Activated T-helper 1 cell treated with anti-CD3 and anti-CD28 coated beads, Interleukin-12 subunit alpha, Interleukin-12 subunit beta, Interleukin-2, Interleukin-4 antibody, amounts not matched to agents 30 ng/mL and 10 ng/mL and 1 ng/mL, durations not matched to agents 14 hours and 24 hours and 36 hours (primary cell): ENCODE measurements at regions not wholly inside any gene's neighbourhood (a gene's known extent, or its start where the extent isn't known, plus 50 kb on each side); places are given as distances from the start of the nearest gene placed in this dataset.

Experiments
- DNase-seq: peaks from one replicate; pipeline ENCODE4 v3.0.0; 2021; ENCODE audit warnings: low spot score
- H3K27ac Mint-ChIP-seq: one replicate; pipeline ENCODE4 v1.8.0; 2021; ENCODE audit warnings: mild to moderate bottlenecking, mixed read lengths
- H3K27me3 Mint-ChIP-seq: one replicate; pipeline ENCODE4 v1.8.0; 2022; ENCODE audit warnings: mild to moderate bottlenecking, moderate library complexity, mixed read lengths; ENCODE audit not compliant: insufficient read depth
- H3K36me3 Mint-ChIP-seq: one replicate; pipeline ENCODE4 v1.8.0; 2021; ENCODE audit warnings: low read depth, mixed read lengths
- H3K4me1 Mint-ChIP-seq: one replicate; pipeline ENCODE4 v1.8.0; 2021; ENCODE audit warnings: low read depth, mixed read lengths
- H3K4me3 Mint-ChIP-seq: one replicate; pipeline ENCODE4 v1.8.0; 2021; ENCODE audit warnings: mild to moderate bottlenecking, moderate library complexity, mixed read lengths
- H3K9me3 Mint-ChIP-seq: one replicate; pipeline ENCODE4 v1.8.0; 2021; ENCODE audit warnings: mixed read lengths
- intact Hi-C: fragments of 100-400 bp; cut with micrococcal nuclease; formaldehyde crosslinking; loops from one replicate; pipeline ENCODE4 v1.15.1; 2024

DNA sequence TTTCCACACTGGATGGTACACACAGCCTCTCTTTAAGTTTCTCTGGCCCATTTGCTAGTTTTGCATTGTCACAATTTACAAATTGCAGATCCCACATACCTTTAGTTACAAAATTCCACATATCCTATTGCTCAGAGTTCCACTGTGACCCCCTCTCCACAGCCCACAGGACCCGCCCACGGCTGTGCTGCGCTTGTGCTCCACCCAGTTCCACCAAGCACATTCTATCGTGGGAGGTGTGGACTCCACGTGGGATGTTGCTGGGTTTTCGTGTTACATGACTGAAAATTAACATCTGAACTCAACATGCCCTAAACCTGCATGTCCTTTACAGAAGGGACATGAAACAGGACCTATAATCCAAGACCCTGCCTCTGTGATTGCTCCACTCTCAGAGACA is 423.0 kb downstream of the IRS2 start:
- Mint-ChIP-seq H3K36me3 (no peaks in the 10 kb centered on the region), H3K27me3 (peaks cover 4% of the 10 kb centered on the region), H3K27ac (no peak overlapping the region), H3K9me3 (no peaks in the 10 kb centered on the region), H3K4me3 (no peak overlapping the region), H3K4me1 (no peaks in the 10 kb centered on the region)
- no peak for DNase-seq
- intact Hi-C loops, result no loop called here

GRCh38 chr13:109362616-109363015 is 423.8 kb downstream of the IRS2 start:
- Mint-ChIP-seq H3K4me3 (no peak overlapping the region), H3K27ac (no peak overlapping the region), H3K4me1 (no peaks in the 10 kb centered on the region), H3K36me3 (no peaks in the 10 kb centered on the region), H3K9me3 (no peaks in the 10 kb centered on the region), H3K27me3 (peaks cover 4% of the 10 kb centered on the region)
- DNase-seq, result no peak
- intact Hi-C loops, result no loop called here

DNA sequence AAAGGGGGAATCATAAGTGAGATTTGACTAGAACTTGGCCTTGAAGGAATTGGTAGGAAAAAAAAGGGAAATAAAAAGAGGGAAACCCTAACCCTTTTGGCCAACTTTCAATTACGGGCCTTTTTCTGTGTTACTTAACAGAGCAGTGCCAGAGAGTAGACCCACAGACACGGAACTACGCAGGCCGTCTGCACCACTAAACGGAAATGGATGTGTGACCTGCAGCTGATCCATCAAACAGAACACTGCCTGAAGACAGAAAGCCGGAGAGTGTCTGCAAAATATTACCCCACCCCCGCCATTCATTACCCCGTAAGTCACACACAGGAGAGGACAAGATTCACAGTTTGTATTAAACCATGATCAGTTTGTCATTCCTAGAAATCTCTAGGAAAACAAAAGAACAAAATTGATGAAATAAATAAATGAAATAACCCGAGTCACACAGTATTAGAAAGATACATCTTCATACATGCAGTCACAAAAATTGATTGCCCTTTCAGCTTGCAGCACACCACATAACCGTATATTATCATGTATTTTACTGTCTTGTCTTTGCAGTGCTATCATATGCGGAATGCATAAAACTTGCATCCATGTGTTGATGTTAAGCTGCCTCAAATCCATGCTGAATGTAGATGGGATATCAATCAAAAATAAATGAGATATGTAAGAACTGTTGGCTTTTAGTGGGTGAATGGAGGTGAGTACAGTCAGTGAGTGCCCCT is 424.7 kb downstream of the IRS2 start:
- no peak overlapping the region for H3K27ac Mint-ChIP-seq
- H3K4me3 Mint-ChIP-seq, result no peak overlapping the region
- H3K36me3 Mint-ChIP-seq, result no peaks in the 10 kb centered on the region
- DNase-seq, result no peak
- no peaks in the 10 kb centered on the region for H3K4me1 Mint-ChIP-seq
- peaks cover 4% of the 10 kb centered on the region for H3K27me3 Mint-ChIP-seq
- intact Hi-C loops, result no loop called here
- no peaks in the 10 kb centered on the region for H3K9me3 Mint-ChIP-seq

GRCh38 chr13:109357751-109358471 is 428.5 kb downstream of the IRS2 start:
- Mint-ChIP-seq H3K36me3 (no peaks in the 10 kb centered on the region), H3K27me3 (peaks cover 7% of the 10 kb centered on the region), H3K9me3 (no peaks in the 10 kb centered on the region), H3K4me1 (no peaks in the 10 kb centered on the region), H3K27ac (no peak overlapping the region), H3K4me3 (no peak overlapping the region)
- intact Hi-C loops, result no loop called here
- no peak for DNase-seq

DNA sequence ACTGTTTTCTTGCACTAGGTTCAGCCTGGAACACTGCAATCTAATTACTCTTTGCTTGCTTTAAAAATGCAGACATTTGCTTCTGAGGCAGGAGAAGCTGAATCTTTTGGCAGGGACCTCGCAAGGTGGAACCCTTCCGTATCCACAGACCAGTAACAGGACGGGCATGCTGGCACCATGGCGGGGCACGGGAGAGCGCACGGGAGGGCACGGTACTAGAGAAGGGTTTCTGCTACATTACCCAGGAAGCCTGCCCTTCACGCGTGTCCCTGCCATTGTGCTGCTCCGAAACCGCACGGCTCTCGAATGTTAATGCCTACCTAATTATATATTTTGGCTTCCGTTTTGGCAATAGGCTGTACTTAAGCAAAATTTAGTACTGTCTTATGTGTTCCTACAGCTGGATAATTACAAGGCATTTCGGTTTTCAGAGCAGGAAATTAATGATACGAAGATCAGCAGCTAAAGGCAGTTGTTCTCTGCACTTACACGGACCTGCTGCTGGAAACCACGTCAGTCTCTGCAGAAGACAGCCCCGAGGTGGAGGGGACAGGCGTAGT is 430.4 kb downstream of the IRS2 start:
- DNase-seq, result no peak
- Mint-ChIP-seq H3K27me3 (peaks cover 4% of the 10 kb centered on the region), H3K27ac (no peak overlapping the region), H3K9me3 (no peaks in the 10 kb centered on the region), H3K36me3 (no peaks in the 10 kb centered on the region), H3K4me1 (no peaks in the 10 kb centered on the region), H3K4me3 (no peak overlapping the region)
- intact Hi-C loops, result no loop called here

GRCh38 chr13:109355166-109355565 is 431.2 kb downstream of the IRS2 start:
- intact Hi-C loops, result no loop called here
- H3K4me1 Mint-ChIP-seq, result no peaks in the 10 kb centered on the region
- no peak overlapping the region for H3K27ac Mint-ChIP-seq
- H3K4me3 Mint-ChIP-seq, result no peak overlapping the region
- peaks cover 4% of the 10 kb centered on the region for H3K27me3 Mint-ChIP-seq
- H3K9me3 Mint-ChIP-seq, result no peaks in the 10 kb centered on the region
- no peak for DNase-seq
- H3K36me3 Mint-ChIP-seq, result no peaks in the 10 kb centered on the region

GRCh38 chr13:109351236-109351635 is 435.1 kb downstream of the IRS2 start:
- intact Hi-C loops, result no loop called here
- Mint-ChIP-seq H3K4me3 (no peak overlapping the region), H3K36me3 (no peaks in the 10 kb centered on the region), H3K9me3 (no peaks in the 10 kb centered on the region), H3K27ac (no peak overlapping the region), H3K4me1 (no peaks in the 10 kb centered on the region), H3K27me3 (peaks cover 7% of the 10 kb centered on the region)
- DNase-seq, result no peak

GRCh38 chr13:109348519-109349258 is 437.7 kb downstream of the IRS2 start:
- Mint-ChIP-seq H3K4me3 (no peak overlapping the region), H3K9me3 (no peaks in the 10 kb centered on the region), H3K4me1 (no peaks in the 10 kb centered on the region), H3K36me3 (no peaks in the 10 kb centered on the region), H3K27ac (no peak overlapping the region), H3K27me3 (peaks cover 11% of the 10 kb centered on the region)
- intact Hi-C loops, result no loop called here
- DNase-seq, result no peak

DNA sequence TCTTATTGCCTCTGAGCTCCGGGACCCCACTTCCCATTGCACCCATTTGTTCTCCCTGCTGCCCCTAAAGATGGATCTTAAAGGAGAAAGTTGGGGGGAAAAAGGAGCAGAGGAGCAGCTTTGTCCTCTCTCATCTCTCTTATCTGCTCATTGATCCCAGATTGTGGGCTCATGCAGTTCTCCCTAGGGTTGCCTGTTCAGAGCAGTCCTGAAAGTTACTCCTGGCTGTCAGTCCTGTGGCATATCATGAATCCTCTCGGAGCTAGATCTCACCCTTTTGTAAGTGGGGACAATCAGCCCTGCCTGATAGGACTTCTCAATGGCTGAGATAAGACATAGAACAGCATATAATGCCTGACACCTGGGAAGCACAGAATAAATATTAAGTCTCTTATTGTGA is 440.3 kb downstream of the IRS2 start:
- no peak overlapping the region for H3K27ac Mint-ChIP-seq
- H3K4me3 Mint-ChIP-seq, result no peak overlapping the region
- H3K4me1 Mint-ChIP-seq, result no peaks in the 10 kb centered on the region
- no peaks in the 10 kb centered on the region for H3K9me3 Mint-ChIP-seq
- H3K36me3 Mint-ChIP-seq, result no peaks in the 10 kb centered on the region
- H3K27me3 Mint-ChIP-seq, result peaks cover 7% of the 10 kb centered on the region
- DNase-seq, result no peak
- intact Hi-C loops, result no loop called here

DNA sequence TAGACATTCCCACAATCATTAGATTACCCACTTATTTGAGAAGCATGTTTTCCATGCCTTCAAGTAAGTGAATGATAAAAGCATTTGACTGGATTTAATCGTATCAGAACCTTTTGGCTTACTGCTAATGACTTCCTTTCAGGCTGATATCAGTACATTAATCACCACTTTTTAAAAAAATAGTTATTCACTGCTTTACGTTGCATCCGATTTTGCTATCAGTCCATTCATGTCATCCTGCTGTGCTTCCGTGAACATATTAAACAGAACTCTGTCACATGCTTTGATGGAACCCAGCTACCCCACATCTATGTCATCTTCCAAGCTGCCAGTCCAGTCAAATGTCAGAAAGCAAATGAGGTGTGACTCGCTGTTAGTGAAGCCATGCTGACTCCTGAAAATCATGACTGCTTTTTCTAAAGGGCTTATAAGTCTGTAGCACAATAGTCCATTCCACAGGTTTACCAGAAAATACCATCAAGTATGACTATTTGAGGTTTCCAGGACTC is 440.9 kb downstream of the IRS2 start:
- Mint-ChIP-seq H3K36me3 (no peaks in the 10 kb centered on the region), H3K27me3 (peaks cover 7% of the 10 kb centered on the region), H3K9me3 (no peaks in the 10 kb centered on the region), H3K4me3 (no peak overlapping the region), H3K4me1 (no peaks in the 10 kb centered on the region), H3K27ac (no peak overlapping the region)
- intact Hi-C loops, result no loop called here
- DNase-seq, result no peak

DNA sequence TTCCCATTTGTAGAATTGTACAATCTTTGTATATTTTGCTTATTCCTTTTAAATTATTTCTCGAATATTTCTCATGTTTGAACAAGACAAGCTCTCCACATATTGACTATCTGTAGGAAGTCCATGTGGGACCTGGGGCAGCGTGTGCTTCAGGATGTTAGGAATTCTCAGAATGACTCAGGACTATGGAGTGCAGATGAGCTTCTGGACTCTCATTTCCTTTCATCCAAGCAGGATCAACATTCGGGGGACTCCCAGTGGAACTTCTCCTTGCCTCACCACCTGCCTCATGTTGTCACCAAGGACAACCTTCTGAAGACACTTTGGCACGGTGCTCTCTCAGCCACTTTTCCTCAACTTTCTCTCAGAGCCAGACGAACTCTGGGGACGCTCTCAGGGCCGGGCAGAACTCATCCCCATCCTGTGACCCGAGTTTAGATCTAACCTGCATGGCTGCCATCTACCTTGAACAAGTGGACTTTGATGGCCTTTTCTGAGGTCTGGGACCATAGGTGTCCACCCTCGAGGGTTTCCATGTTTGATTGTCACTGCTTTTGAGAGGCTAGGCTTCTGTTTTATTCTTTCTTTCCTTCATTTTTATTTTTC is 441.7 kb downstream of the IRS2 start:
- no peaks in the 10 kb centered on the region for H3K4me1 Mint-ChIP-seq
- H3K9me3 Mint-ChIP-seq, result no peaks in the 10 kb centered on the region
- no peak for DNase-seq
- peaks cover 7% of the 10 kb centered on the region for H3K27me3 Mint-ChIP-seq
- H3K4me3 Mint-ChIP-seq, result no peak overlapping the region
- intact Hi-C loops, result no loop called here
- no peaks in the 10 kb centered on the region for H3K36me3 Mint-ChIP-seq
- no peak overlapping the region for H3K27ac Mint-ChIP-seq

DNA sequence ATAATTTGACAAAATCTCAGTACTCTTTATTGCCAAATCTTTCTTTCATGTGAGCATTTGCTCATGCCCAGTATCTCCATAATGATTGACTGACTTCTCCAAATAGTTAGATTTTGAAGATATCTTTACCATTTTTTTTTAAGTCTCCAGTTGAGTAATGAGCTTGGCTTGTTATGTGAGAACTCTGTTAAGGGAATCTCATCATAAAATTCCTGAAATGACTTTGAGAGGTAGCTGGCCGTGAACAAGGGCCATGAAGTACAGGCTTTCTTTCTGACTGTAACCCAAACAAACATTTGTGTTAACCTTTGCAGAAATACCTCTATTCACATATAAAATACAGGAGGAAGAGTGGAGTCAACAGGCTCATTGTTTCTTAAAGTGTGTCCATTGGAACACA is 449.7 kb downstream of the IRS2 start:
- Mint-ChIP-seq H3K4me3 (no peak overlapping the region), H3K9me3 (no peaks in the 10 kb centered on the region), H3K36me3 (no peaks in the 10 kb centered on the region), H3K27ac (no peak overlapping the region), H3K27me3 (no peaks in the 10 kb centered on the region), H3K4me1 (no peaks in the 10 kb centered on the region)
- intact Hi-C loops, result no loop called here
- no peak for DNase-seq
